ENCODE measurements at regions not wholly inside any gene's neighbourhood (a gene's known extent, or its start where the extent isn't known, plus 50 kb on each side); places are given as distances from the start of the nearest gene placed in this dataset.
"Not testable (repeated sequence)": the region's sequence is repeated elsewhere in the genome, so short reads cannot be mapped to it uniquely, and the experiment has no call there.

DNA sequence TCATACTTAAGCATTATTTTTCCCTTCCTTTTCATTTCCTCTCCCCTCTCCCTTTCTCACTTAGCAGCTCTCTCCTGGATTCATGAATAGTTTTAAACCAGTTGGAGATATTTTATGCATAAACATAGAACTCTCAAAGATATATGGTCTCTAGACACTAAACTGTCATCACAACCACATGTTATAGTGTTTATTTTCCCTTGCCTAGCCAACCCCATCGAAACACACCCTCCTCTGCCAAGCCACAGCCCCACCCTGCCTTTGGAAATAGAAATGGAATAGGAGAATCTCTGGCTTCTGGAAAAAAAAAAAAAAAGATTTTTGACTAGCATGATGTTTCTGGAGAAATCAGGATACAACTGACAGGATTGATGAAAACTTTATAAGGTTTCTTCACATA, 64.8 kb upstream of the RBPJ start:
- Histone ChIP-seq H3K27me3 (ENCODE audit: insufficient read depth, low read depth, severe bottlenecking) (no peaks in the 10 kb centered on the region), H3K4me3 (ENCODE audit: low read depth, low read length) (no peak overlapping the region), H3K36me3 (no peaks in the 10 kb centered on the region), H3K9me3 (ENCODE audit: severe bottlenecking) (peaks cover under 1% of the 10 kb centered on the region), H3K27ac (no peak overlapping the region)
- DNase-seq = no peak
- TF ChIP-seq, protein P1, sequence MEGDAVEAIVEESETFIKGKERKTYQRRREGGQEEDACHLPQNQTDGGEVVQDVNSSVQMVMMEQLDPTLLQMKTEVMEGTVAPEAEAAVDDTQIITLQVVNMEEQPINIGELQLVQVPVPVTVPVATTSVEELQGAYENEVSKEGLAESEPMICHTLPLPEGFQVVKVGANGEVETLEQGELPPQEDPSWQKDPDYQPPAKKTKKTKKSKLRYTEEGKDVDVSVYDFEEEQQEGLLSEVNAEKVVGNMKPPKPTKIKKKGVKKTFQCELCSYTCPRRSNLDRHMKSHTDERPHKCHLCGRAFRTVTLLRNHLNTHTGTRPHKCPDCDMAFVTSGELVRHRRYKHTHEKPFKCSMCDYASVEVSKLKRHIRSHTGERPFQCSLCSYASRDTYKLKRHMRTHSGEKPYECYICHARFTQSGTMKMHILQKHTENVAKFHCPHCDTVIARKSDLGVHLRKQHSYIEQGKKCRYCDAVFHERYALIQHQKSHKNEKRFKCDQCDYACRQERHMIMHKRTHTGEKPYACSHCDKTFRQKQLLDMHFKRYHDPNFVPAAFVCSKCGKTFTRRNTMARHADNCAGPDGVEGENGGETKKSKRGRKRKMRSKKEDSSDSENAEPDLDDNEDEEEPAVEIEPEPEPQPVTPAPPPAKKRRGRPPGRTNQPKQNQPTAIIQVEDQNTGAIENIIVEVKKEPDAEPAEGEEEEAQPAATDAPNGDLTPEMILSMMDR (IDR thresholded peaks at IDR 0.05; ENCODE audit: low read depth, low read length) = no peak

DNA sequence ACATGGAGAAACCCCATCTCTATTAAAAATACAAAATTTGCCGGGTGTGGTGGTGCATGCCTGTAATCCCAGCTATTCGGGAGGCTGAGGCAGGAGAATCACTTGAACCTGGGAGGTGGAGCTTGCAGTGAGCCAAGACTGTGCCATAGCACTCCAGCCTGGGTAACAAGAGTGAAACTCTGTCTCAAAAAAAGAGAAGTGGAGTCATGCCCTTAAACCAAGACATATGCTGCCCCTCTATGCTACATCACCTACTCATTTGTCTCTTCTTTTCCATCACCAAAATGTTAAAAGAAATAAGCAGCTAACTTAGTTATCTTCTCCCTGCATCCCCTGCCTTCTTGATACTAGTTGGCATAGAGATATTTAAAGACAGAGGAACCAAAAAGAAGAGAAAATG, 63.4 kb upstream of the RBPJ start:
- not testable (repeated sequence) for H3K9me3 ChIP-seq (ENCODE audit: severe bottlenecking); H3K27ac ChIP-seq; DNase-seq; H3K27me3 ChIP-seq (ENCODE audit: insufficient read depth, low read depth, severe bottlenecking); H3K4me3 ChIP-seq (ENCODE audit: low read depth, low read length); H3K36me3 ChIP-seq

DNA sequence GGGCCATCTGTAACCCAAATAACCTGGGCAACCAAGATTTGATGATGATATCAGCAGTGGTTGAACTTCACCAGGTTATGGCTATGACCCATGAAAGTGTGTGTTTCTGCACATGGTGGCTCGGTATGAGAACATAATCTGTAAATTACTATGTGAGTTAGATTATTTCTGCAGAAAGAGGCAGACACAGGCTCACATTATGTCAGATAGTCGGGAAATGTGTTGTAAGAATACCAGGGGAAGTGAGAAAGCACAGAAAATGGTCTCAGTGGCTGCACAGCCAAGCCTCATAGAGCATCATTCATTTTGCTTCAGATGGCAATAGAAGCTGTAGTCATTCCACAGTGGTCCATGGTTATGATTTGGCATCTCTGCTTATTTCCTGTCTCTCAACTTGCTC, 63.0 kb upstream of the RBPJ start:
- Histone ChIP-seq H3K36me3 (no peaks in the 10 kb centered on the region), H3K9me3 (ENCODE audit: severe bottlenecking) (no peaks in the 10 kb centered on the region), H3K27me3 (ENCODE audit: insufficient read depth, low read depth, severe bottlenecking) (no peaks in the 10 kb centered on the region), H3K4me3 (ENCODE audit: low read depth, low read length) (no peak overlapping the region), H3K27ac (no peak overlapping the region)
- TF ChIP-seq, protein P1 (IDR thresholded peaks at IDR 0.05; ENCODE audit: low read depth, low read length) = no peak
- DNase-seq = no peak

DNA sequence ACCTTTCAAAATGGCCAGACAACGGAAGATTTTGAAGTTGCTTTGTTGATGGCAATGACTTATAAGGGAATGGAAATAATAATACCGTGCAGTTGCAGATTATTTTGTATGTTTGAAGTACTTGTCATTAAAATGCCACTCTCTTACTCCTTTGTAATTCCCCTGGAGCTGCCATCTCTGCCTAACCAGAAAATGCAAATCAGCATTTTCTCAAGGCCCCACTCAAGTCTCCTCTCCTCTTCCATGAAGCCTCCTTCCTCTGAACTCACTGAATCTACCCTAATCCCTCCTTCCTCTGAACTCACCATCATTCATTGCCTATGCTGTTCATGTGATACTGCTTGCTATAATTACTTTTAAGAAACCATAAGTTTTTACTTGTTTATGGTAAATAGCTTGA, 60.2 kb upstream of the RBPJ start:
- no peaks in the 10 kb centered on the region for H3K36me3 ChIP-seq
- no peak for DNase-seq
- H3K27me3 ChIP-seq (ENCODE audit: insufficient read depth, low read depth, severe bottlenecking) = no peaks in the 10 kb centered on the region
- H3K4me3 ChIP-seq (ENCODE audit: low read depth, low read length) = no peak overlapping the region
- TF ChIP-seq, protein P1 (IDR thresholded peaks at IDR 0.05; ENCODE audit: low read depth, low read length) = no peak
- no peaks in the 10 kb centered on the region for H3K9me3 ChIP-seq (ENCODE audit: severe bottlenecking)
- no peak overlapping the region for H3K27ac ChIP-seq

DNA sequence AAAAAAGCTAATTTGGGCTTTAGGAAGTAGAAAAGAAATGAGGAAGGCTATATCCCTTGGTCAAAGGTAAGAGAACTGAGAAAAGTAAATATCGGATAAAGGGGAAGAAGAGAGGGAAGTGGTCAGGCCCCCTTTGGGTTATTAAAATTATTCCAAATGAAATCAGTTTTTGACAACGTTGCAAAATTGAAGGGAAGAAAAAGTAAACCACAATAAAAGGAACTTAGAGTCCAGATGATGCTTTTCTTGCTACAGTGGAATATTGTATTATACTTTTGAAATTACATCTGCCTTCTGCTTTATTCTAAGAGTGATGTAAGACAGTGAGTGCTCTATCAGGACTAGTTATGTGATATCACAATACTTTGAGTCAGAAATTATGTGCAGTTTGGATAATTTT, 59.4 kb upstream of the RBPJ start:
- no peaks in the 10 kb centered on the region for H3K9me3 ChIP-seq (ENCODE audit: severe bottlenecking)
- H3K27ac ChIP-seq = no peak overlapping the region
- DNase-seq = no peak
- no peak overlapping the region for H3K4me3 ChIP-seq (ENCODE audit: low read depth, low read length)
- no peaks in the 10 kb centered on the region for H3K27me3 ChIP-seq (ENCODE audit: insufficient read depth, low read depth, severe bottlenecking)
- H3K36me3 ChIP-seq = no peaks in the 10 kb centered on the region
- TF ChIP-seq, protein P1 (IDR thresholded peaks at IDR 0.05; ENCODE audit: low read depth, low read length) = no peak

DNA sequence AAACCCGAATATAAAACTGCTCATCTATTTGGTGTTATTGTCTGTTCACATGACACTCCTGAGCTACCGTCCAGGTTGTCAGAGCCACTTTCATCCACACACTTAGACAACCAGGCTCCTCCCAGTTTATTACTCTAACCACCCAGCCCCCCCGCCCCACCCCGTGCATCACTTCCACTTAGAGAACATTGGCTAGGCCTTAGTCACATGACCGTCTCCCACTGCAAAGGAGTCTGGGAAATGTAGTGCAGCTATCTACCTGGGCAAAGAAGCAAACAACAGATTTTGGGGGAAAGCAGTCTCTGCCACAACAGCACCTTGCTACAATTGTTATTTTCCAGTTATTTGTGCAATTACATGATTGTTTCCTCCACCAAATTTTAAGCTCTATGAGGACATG, 57.6 kb upstream of the RBPJ start:
- H3K27ac ChIP-seq = no peak overlapping the region
- H3K36me3 ChIP-seq = no peaks in the 10 kb centered on the region
- TF ChIP-seq, protein P1 (IDR thresholded peaks at IDR 0.05; ENCODE audit: low read depth, low read length) = no peak
- H3K27me3 ChIP-seq (ENCODE audit: insufficient read depth, low read depth, severe bottlenecking) = no peaks in the 10 kb centered on the region
- H3K4me3 ChIP-seq (ENCODE audit: low read depth, low read length) = no peak overlapping the region
- no peak for DNase-seq
- H3K9me3 ChIP-seq (ENCODE audit: severe bottlenecking) = no peaks in the 10 kb centered on the region
